GM23248 (cell line): ENCODE measurements at regions not wholly inside any gene's neighbourhood (a gene's known extent, or its start where the extent isn't known, plus 50 kb on each side); places are given as distances from the start of the nearest gene placed in this dataset.

Source experiments
- DNase-seq: peaks from one replicate; pipeline ENCODE4 v3.0.0-alpha.2; 2015
- H2AFZ ChIP-seq: fragments of 200-600 bp; sonication (generic); 2 replicates; pipeline ENCODE4 v1.6.1; 2016; ENCODE audit warnings: antibody characterized with exemption
- H3F3A ChIP-seq: fragments of 200-600 bp; sonication (generic); 2 replicates; pipeline ENCODE4 v1.6.1; 2016; ENCODE audit warnings: mild to moderate bottlenecking, antibody characterized with exemption, mixed run types; ENCODE audit not compliant: insufficient read depth
- H3K27ac ChIP-seq: fragments of 200-600 bp; sonication (generic); 2 replicates; pipeline ENCODE4 v1.5.1; 2016; ENCODE audit warnings: mild to moderate bottlenecking
- H3K27me3 ChIP-seq: fragments of 200-600 bp; sonication (generic); replicated peaks from 2 replicates; pipeline ENCODE4 v1.6.1; 2016; ENCODE audit warnings: mild to moderate bottlenecking; ENCODE audit not compliant: insufficient read depth
- H3K36me3 ChIP-seq: fragments of 200-600 bp; sonication (generic); 2 replicates; pipeline ENCODE4 v1.6.1; 2016; ENCODE audit warnings: low read depth, mild to moderate bottlenecking
- H3K4me1 ChIP-seq: fragments of 200-600 bp; sonication (generic); 2 replicates; pipeline ENCODE4 v1.6.1; 2016; ENCODE audit warnings: mild to moderate bottlenecking; ENCODE audit not compliant: insufficient read depth
- H3K4me2 ChIP-seq: fragments of 200-600 bp; sonication (generic); one replicate; pipeline ENCODE4 v1.6.1; 2016; ENCODE audit warnings: mild to moderate bottlenecking; ENCODE audit not compliant: unreplicated experiment
- H3K4me3 ChIP-seq: fragments of 200-600 bp; sonication (generic); 2 replicates; pipeline ENCODE4 v1.5.1; 2016; ENCODE audit warnings: mild to moderate bottlenecking
- H3K79me2 ChIP-seq: fragments of 200-600 bp; sonication (generic); 2 replicates; pipeline ENCODE4 v1.6.1; 2016; ENCODE audit warnings: mild to moderate bottlenecking; ENCODE audit not compliant: insufficient read depth
- H3K9ac ChIP-seq: fragments of 200-600 bp; sonication (generic); 2 replicates; pipeline ENCODE4 v1.6.1; 2016; ENCODE audit warnings: mild to moderate bottlenecking
- H3K9me2 ChIP-seq: fragments of 200-600 bp; sonication (generic); 2 replicates; pipeline ENCODE4 v1.6.1; 2016; ENCODE audit warnings: mixed run types, mild to moderate bottlenecking, moderate library complexity; ENCODE audit not compliant: insufficient read depth
- H3K9me3 ChIP-seq: fragments of 200-600 bp; sonication (generic); one replicate; pipeline ENCODE4 v1.6.1; 2017; ENCODE audit warnings: low read depth
- H4K20me1 ChIP-seq: fragments of 200-600 bp; sonication (generic); 2 replicates; pipeline ENCODE4 v1.6.0; 2016; ENCODE audit not compliant: insufficient read depth
- EZH2 ChIP-seq: fragments of 200-600 bp; sonication (generic); IDR thresholded peaks from 2 replicates; pipeline ENCODE4 v1.6.1; 2018; ENCODE audit warnings: antibody characterized with exemption, mild to moderate bottlenecking; ENCODE audit not compliant: insufficient read depth, poor library complexity, severe bottlenecking
- EZH2phosphoT487 ChIP-seq: fragments of 200-600 bp; sonication (generic); IDR thresholded peaks from 2 replicates; pipeline ENCODE4 v1.6.1; 2018; ENCODE audit warnings: antibody characterized with exemption, moderate library complexity, mild to moderate bottlenecking, low read depth; ENCODE audit not compliant: insufficient read depth
- WGBS, 2 experiments: methylation state at CpG; one replicate each; pipeline ENCODE4 v1.1.6; 2015 to 2017; ENCODE audit warnings: low lambda C conversion rate in 2 of 2, low coverage in 1 of 2; ENCODE audit errors: missing lambda C conversion rate in 2 of 2; 5-methylcytosine and 5-hydroxymethylcytosine counted together
- in situ Hi-C: fragments of 300-500 bp; cut with MboI; formaldehyde crosslinking; loops from 2 replicates; pipeline ENCODE4 v1.15.0; 2020

DNA sequence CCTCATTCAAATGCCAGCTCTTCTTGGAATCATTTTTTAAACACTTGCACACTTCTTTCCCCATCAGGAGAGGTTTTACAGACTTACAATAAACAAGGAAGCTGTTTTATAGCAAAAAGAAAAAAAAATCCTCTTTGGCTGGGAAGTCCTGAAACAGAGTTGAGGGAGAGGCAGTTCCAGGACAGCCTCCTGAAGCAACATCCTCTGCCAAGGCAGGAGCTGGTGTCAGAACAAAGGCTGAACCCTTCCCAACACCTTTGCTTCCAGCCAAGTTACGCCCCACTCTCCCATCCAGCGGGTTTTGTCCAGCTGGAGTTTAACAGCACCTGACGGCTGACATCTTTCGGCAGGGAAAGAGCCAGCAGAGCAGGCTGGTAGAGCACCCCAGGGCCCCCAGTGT is 287.8 kb downstream of the RRAGC start:
- no peak overlapping the region for H3K4me2 ChIP-seq
- no peaks in the 10 kb centered on the region for H4K20me1 ChIP-seq
- H3F3A ChIP-seq: no peaks in the 10 kb centered on the region
- H3K9me2 ChIP-seq: no peaks in the 10 kb centered on the region
- H2AFZ ChIP-seq: no peak overlapping the region
- H3K79me2 ChIP-seq: no peaks in the 10 kb centered on the region
- H3K27me3 ChIP-seq: no peaks in the 10 kb centered on the region; the same call in none of the 2 replicates
- no peak overlapping the region for H3K4me3 ChIP-seq
- 5 to 11% methylated on average over 4 of the region's 4 CpGs for WGBS, 2 experiments
- DNase-seq: no peak
- in situ Hi-C loops: no loop called here
- H3K9ac ChIP-seq: no peak overlapping the region
- H3K27ac ChIP-seq: no peak overlapping the region
- no peaks in the 10 kb centered on the region for H3K36me3 ChIP-seq
- TF ChIP-seq EZH2: no peak
- no peak for TF ChIP-seq EZH2phosphoT487
- no peaks in the 10 kb centered on the region for H3K4me1 ChIP-seq
- H3K9me3 ChIP-seq: no peaks in the 10 kb centered on the region

DNA sequence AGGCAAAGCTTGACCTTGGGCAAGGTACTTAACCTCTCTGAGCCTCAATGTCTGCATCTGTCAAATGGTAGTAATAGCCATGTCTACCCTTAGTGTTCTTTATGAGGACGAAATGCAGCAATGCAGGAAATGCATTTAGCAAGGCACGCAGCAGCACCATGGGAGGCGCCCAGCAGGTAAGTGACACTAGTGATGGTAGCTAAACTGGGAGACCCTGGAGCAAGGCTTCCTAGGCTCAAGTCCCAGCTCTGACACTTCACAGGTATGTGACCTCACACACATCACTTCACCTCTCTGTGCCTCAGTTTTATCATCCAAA is 289.0 kb downstream of the RRAGC start:
- H3K27ac ChIP-seq: no peak overlapping the region
- TF ChIP-seq EZH2phosphoT487 (no peak), EZH2 (no peak)
- H3K27me3 ChIP-seq: no peaks in the 10 kb centered on the region; the same call in none of the 2 replicates
- H3K9me2 ChIP-seq: no peaks in the 10 kb centered on the region
- H3K9me3 ChIP-seq: no peaks in the 10 kb centered on the region
- in situ Hi-C loops: no loop called here
- H2AFZ ChIP-seq: no peak overlapping the region
- no peaks in the 10 kb centered on the region for H3K4me1 ChIP-seq
- DNase-seq: no peak
- no peaks in the 10 kb centered on the region for H3K79me2 ChIP-seq
- no peaks in the 10 kb centered on the region for H3F3A ChIP-seq
- no peak overlapping the region for H3K4me3 ChIP-seq
- 41 to 52% methylated on average over 3 of the region's 3 CpGs for WGBS, 2 experiments
- H3K36me3 ChIP-seq: no peaks in the 10 kb centered on the region
- no peak overlapping the region for H3K9ac ChIP-seq
- no peak overlapping the region for H3K4me2 ChIP-seq
- H4K20me1 ChIP-seq: no peaks in the 10 kb centered on the region

DNA sequence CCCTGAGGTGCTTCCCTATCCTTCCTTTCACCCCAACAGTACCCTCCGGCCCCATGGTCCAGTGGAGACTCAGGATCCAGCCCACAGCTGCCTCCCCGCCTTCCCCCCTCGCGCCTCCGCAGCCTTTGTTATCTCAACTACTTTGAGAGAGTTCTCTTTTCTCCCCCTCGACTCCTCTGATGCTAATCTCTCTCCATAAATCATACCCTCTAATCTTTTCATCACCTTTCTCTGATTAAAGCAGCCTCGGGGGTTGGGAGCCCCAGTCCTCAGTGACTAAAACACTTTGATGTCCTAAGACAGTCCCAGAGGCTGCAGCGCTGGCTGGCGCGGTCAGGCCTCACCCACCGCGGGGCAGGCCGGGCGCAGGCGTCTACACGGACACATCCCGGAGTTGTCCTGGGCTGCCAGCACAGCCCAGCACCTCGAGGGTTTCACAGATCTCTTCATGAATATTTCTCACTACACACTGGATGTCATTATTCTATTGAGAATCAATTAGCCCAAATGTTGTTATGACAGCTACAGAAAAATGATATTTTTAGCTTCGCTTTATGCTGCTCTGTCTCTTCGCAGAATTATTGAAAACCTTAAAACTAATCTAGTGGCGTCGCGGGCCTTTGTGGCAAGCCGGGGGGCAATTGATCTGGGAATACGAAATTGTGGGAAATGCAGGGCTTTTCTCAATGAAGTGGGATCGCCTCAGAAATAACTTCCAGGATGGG is 289.5 kb downstream of the RRAGC start:
- DNase-seq: no peak
- Histone ChIP-seq H3K79me2 (no peaks in the 10 kb centered on the region), H3K9me3 (no peaks in the 10 kb centered on the region), H3K36me3 (no peaks in the 10 kb centered on the region), H3K4me3 (no peak overlapping the region), H3K27me3 (peaks cover 2% of the 10 kb centered on the region), H3K9me2 (no peaks in the 10 kb centered on the region), H4K20me1 (no peaks in the 10 kb centered on the region), H2AFZ (no peak overlapping the region), H3F3A (no peaks in the 10 kb centered on the region), H3K27ac (no peak overlapping the region), H3K4me1 (no peaks in the 10 kb centered on the region), H3K4me2 (no peak overlapping the region), H3K9ac (no peak overlapping the region)
- 27% methylated on average over 26 of the region's 26 CpGs for WGBS, 2 experiments
- in situ Hi-C loops: no loop called here
- TF ChIP-seq EZH2phosphoT487 (no peak), EZH2 (no peak)

DNA sequence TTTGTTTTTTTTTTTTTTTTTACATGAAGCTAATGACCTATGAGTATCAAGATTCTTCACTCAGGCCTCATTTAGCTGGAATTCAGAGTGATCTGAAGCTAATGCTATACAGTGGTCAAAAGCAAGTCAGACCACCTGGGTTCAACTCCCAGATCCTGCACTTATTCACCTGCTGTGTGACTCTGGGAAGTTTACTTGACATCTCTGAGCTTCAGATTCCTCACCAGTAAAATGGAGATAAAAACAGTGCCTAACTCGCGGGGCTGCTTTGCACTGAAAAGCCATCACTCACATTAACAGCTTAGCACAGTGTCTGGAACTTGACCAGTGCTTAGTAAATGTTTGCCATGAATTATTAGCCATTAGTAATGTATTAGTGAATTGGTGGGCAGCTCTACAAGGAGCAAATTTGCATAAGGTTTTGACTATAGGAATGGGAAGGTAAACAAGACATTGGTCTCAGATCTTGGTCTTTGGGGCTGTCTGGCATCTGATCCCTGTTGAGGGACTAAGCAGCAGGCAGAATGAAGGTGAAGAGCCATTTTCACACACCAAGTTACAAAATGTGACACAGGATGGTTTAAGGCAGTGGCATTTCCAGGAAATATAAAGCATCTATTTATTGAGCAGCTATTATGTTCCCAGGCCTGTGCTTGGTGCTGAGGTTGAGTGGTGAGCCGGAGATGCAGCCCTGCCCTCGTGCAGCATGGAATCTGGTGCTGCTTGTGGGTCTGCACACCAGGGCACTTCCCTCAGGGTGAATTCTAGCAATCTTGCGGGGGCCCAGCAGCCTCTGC is 291.3 kb downstream of the RRAGC start:
- Histone ChIP-seq H3K27ac (no peak overlapping the region), H3K27me3 (peaks cover 4% of the 10 kb centered on the region), H3K9me2 (no peaks in the 10 kb centered on the region), H3K4me1 (no peaks in the 10 kb centered on the region), H3K4me3 (no peak overlapping the region), H3K79me2 (no peaks in the 10 kb centered on the region), H3F3A (no peaks in the 10 kb centered on the region), H3K9ac (no peak overlapping the region), H4K20me1 (no peaks in the 10 kb centered on the region), H3K36me3 (no peaks in the 10 kb centered on the region), H2AFZ (no peak overlapping the region), H3K4me2 (no peak overlapping the region), H3K9me3 (no peaks in the 10 kb centered on the region)
- TF ChIP-seq EZH2phosphoT487 (no peak), EZH2 (no peak)
- in situ Hi-C loops: no loop called here
- DNase-seq: no peak
- WGBS, 2 experiments: 15 to 27% methylated on average over 5 of the region's 5 CpGs
